ENCODE measurements at regions not wholly inside any gene's neighbourhood (a gene's known extent, or its start where the extent isn't known, plus 50 kb on each side); places are given as distances from the start of the nearest gene placed in this dataset.

GRCh38 chr13:54775501-54776191, 1747.0 kb downstream of the OLFM4 start:
- TF ChIP-seq, protein P1, sequence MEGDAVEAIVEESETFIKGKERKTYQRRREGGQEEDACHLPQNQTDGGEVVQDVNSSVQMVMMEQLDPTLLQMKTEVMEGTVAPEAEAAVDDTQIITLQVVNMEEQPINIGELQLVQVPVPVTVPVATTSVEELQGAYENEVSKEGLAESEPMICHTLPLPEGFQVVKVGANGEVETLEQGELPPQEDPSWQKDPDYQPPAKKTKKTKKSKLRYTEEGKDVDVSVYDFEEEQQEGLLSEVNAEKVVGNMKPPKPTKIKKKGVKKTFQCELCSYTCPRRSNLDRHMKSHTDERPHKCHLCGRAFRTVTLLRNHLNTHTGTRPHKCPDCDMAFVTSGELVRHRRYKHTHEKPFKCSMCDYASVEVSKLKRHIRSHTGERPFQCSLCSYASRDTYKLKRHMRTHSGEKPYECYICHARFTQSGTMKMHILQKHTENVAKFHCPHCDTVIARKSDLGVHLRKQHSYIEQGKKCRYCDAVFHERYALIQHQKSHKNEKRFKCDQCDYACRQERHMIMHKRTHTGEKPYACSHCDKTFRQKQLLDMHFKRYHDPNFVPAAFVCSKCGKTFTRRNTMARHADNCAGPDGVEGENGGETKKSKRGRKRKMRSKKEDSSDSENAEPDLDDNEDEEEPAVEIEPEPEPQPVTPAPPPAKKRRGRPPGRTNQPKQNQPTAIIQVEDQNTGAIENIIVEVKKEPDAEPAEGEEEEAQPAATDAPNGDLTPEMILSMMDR (IDR thresholded peaks at IDR 0.05) = no peak
- no peak for TF ChIP-seq POLR2AphosphoS5 (IDR thresholded peaks at IDR 0.05)
- no peak for TF ChIP-seq EP300 (IDR thresholded peaks at IDR 0.05)
